BE2C (cell line): ENCODE measurements at regions not wholly inside any gene's neighbourhood (a gene's known extent, or its start where the extent isn't known, plus 50 kb on each side); places are given as distances from the start of the nearest gene placed in this dataset.
"Not testable (repeated sequence)": the region's sequence is repeated elsewhere in the genome, so short reads cannot be mapped to it uniquely, and the experiment has no call there.

Experiments used
- DNase-seq: peaks from one replicate; pipeline ENCODE4 v3.0.0-alpha.2; 2020
- H3K27me3 ChIP-seq: fragments of 250-450 bp; sonication (Bioruptor Pico); 2 replicates; pipeline ENCODE4 v1.5.1; 2020; ENCODE audit warnings: mild to moderate bottlenecking
- H3K36me3 ChIP-seq: fragments of 250-450 bp; sonication (Bioruptor Pico); 2 replicates; pipeline ENCODE4 v1.5.1; 2020; ENCODE audit warnings: mild to moderate bottlenecking
- H3K4me1 ChIP-seq: fragments of 250-450 bp; sonication (Bioruptor Pico); 2 replicates; pipeline ENCODE4 v1.5.1; 2020
- H3K4me3 ChIP-seq: 2 replicates; pipeline ENCODE4 v1.5.1; 2011; ENCODE audit warnings: low read depth, low read length
- H3K9me3 ChIP-seq: fragments of 250-450 bp; sonication (Bioruptor Pico); 2 replicates; pipeline ENCODE4 v1.5.1; 2020
- CTCF ChIP-seq: IDR thresholded peaks from 2 replicates; pipeline ENCODE4 v1.5.1; 2012; ENCODE audit warnings: mild to moderate bottlenecking, low read depth, low read length

GRCh38 chr4:19492606-19493005, 759.1 kb upstream of the SLIT2 start:
- TF ChIP-seq CTCF: no peak
- no peak for DNase-seq
- Histone ChIP-seq H3K27me3 (no peaks in the 10 kb centered on the region), H3K4me1 (no peaks in the 10 kb centered on the region), H3K9me3 (peaks cover 2% of the 10 kb centered on the region; the same call in 1 of the 2 replicates), H3K4me3 (no peak overlapping the region), H3K36me3 (no peaks in the 10 kb centered on the region)

- no peak for DNase-seq
- Histone ChIP-seq H3K4me1 (no peaks in the 10 kb centered on the region), H3K4me3 (no peak overlapping the region), H3K36me3 (no peaks in the 10 kb centered on the region), H3K27me3 (no peaks in the 10 kb centered on the region), H3K9me3 (no peaks in the 10 kb centered on the region)
- no peak for TF ChIP-seq CTCF
Observed at GRCh38 chr4:19486400-19486799, 765.3 kb upstream of the SLIT2 start.

- Histone ChIP-seq H3K9me3 (no peaks in the 10 kb centered on the region), H3K4me1 (no peaks in the 10 kb centered on the region), H3K36me3 (no peaks in the 10 kb centered on the region), H3K4me3 (no peak overlapping the region), H3K27me3 (no peaks in the 10 kb centered on the region)
- no peak for TF ChIP-seq CTCF
- DNase-seq: no peak
Observed at GRCh38 chr4:19478791-19479190, 772.9 kb upstream of the SLIT2 start.

GRCh38 chr4:19473569-19473968, 778.1 kb upstream of the SLIT2 start:
- no peak overlapping the region for H3K4me3 ChIP-seq
- no peaks in the 10 kb centered on the region for H3K27me3 ChIP-seq
- H3K9me3 ChIP-seq: no peaks in the 10 kb centered on the region
- no peaks in the 10 kb centered on the region for H3K36me3 ChIP-seq
- DNase-seq: no peak
- no peak for TF ChIP-seq CTCF
- H3K4me1 ChIP-seq: no peaks in the 10 kb centered on the region

GRCh38 chr4:19472666-19473065, 779.0 kb upstream of the SLIT2 start:
- TF ChIP-seq CTCF: no peak
- H3K27me3 ChIP-seq: no peaks in the 10 kb centered on the region

GRCh38 chr4:19470001-19470400, 781.7 kb upstream of the SLIT2 start:
- H3K4me3 ChIP-seq, DNase-seq, H3K36me3 ChIP-seq, H3K4me1 ChIP-seq, H3K9me3 ChIP-seq, H3K27me3 ChIP-seq: not testable (repeated sequence)

More at GRCh38 chr4:19472666-19473065, 779.0 kb upstream of the SLIT2 start:
- Histone ChIP-seq H3K36me3 (no peaks in the 10 kb centered on the region), H3K4me3 (no peak overlapping the region), H3K9me3 (no peaks in the 10 kb centered on the region), H3K4me1 (no peaks in the 10 kb centered on the region)
- no peak for DNase-seq

- Histone ChIP-seq H3K27me3 (no peaks in the 10 kb centered on the region), H3K4me3 (no peak overlapping the region), H3K9me3 (no peaks in the 10 kb centered on the region), H3K36me3 (no peaks in the 10 kb centered on the region), H3K4me1 (no peaks in the 10 kb centered on the region)
- TF ChIP-seq CTCF: no peak
- no peak for DNase-seq
Observed at GRCh38 chr4:19462117-19462516, 789.6 kb upstream of the SLIT2 start.
